Prostate gland (tissue), 2 donors: ENCODE measurements at regions not wholly inside any gene's neighbourhood (a gene's known extent, or its start where the extent isn't known, plus 50 kb on each side); places are given as distances from the start of the nearest gene placed in this dataset.

Experiments
- CTCF ChIP-seq, 4 experiments: fragments of 200-600 bp in 2 of 4; fragments of 450-650 bp in 2 of 4; sonication (generic) in 2 of 4; IDR thresholded peaks; 1 replicate in 3 of 4; 2 replicates in 1 of 4; pipeline ENCODE4 v1.5.1; 2016 to 2019; ENCODE audit warnings: antibody characterized with exemption in 4 of 4, mild to moderate bottlenecking in 2 of 4, moderate library complexity in 2 of 4
- POLR2A ChIP-seq: fragments of 450-650 bp; IDR thresholded peaks from one replicate; pipeline ENCODE4 v1.6.1; 2016; ENCODE audit warnings: antibody characterized with exemption, mild to moderate bottlenecking
- POLR2AphosphoS5 ChIP-seq: sonication (generic); formaldehyde crosslinking; IDR thresholded peaks from one replicate; pipeline ENCODE4 v1.6.1; 2017; ENCODE audit warnings: antibody characterized with exemption

- TF ChIP-seq POLR2A (no peak), CTCF (IDR thresholded peaks at IDR 0.05) (no peak), POLR2AphosphoS5 (no peak)
Measured at GRCh38 chr17:77444628-77444983, 303.8 kb downstream of the SEC14L1 start.
